ENCODE measurements at regions not wholly inside any gene's neighbourhood (a gene's known extent, or its start where the extent isn't known, plus 50 kb on each side); places are given as distances from the start of the nearest gene placed in this dataset.

DNA sequence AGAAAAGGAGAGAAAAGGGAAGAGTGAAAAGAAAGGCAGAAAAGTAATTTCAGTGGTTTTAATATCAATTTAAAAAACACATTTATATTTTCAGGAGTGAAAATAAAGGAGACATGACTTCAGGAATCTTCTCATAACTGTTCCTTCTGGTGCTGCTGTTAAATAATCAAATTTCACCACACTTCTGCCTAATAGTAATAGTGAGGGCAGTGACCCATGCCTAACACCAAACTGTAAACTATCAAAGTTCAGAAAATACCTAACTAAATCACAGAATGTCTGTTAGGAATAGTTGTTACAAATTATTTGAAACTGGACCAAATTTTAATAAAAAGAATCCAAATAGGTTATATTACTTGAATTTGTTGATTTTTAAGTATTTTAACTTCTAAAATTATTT lies 169.4 kb downstream of the RPL10L start:
- Histone ChIP-seq H3K27me3 (ENCODE audit: low read depth) (no peaks in the 10 kb centered on the region), H3K36me3 (no peaks in the 10 kb centered on the region), H3K4me1 (no peaks in the 10 kb centered on the region), H3K4me3 (no peak overlapping the region), H3K27ac (no peak overlapping the region), H3K9me3 (no peaks in the 10 kb centered on the region)
- DNase-seq, result no peak
- intact Hi-C loops (cut with DNase I), result no loop called here
- TF ChIP-seq, protein P1, sequence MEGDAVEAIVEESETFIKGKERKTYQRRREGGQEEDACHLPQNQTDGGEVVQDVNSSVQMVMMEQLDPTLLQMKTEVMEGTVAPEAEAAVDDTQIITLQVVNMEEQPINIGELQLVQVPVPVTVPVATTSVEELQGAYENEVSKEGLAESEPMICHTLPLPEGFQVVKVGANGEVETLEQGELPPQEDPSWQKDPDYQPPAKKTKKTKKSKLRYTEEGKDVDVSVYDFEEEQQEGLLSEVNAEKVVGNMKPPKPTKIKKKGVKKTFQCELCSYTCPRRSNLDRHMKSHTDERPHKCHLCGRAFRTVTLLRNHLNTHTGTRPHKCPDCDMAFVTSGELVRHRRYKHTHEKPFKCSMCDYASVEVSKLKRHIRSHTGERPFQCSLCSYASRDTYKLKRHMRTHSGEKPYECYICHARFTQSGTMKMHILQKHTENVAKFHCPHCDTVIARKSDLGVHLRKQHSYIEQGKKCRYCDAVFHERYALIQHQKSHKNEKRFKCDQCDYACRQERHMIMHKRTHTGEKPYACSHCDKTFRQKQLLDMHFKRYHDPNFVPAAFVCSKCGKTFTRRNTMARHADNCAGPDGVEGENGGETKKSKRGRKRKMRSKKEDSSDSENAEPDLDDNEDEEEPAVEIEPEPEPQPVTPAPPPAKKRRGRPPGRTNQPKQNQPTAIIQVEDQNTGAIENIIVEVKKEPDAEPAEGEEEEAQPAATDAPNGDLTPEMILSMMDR (IDR thresholded peaks at IDR 0.05), result no peak
- ATAC-seq, result no peak

DNA sequence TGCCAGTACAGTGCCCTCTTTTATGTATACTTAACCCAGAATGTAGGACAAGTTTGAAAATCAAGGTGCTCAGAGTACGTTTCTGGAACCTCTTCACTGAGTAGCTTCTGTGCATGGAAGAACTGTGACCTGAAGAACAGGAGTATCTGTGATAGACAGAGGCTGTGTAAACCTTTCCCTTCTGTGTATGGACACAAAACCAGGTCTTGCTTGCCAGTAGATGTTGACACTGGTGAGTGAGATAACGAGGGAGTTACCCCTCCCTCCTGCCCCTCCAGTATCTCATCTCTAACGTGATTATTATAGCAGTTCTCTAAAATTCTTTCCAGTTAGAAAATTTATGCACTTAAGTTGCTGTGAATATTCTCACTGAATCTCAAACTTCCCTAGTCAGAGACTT lies 170.8 kb downstream of the RPL10L start:
- Histone ChIP-seq H3K4me1 (no peaks in the 10 kb centered on the region), H3K9me3 (no peaks in the 10 kb centered on the region), H3K4me3 (no peak overlapping the region), H3K36me3 (no peaks in the 10 kb centered on the region), H3K27ac (no peak overlapping the region), H3K27me3 (ENCODE audit: low read depth) (no peaks in the 10 kb centered on the region)
- no peak for ATAC-seq
- TF ChIP-seq, protein P1 (IDR thresholded peaks at IDR 0.05), result no peak
- DNase-seq, result no peak
- intact Hi-C loops (cut with DNase I), result no loop called here

DNA sequence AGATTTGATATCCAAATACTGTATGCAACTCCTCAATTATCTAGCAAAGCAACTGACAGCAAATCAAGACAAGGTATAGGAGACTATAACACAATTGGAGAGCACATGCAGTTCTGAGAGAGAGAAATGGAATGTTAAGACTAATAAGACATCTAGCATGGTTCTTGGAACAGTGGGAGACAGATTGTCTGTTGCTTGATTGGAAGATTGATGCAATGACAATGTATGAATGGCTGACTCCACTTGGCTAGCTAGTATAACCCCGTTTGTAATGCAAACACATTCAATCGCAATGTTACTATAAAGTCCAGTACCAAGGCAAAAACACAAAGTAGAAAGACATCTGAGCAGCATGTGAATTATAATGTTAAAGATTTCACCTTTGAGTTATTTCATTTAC lies 179.3 kb downstream of the RPL10L start:
- ATAC-seq, result no peak
- DNase-seq, result no peak
- TF ChIP-seq, protein P1 (IDR thresholded peaks at IDR 0.05), result no peak
- Histone ChIP-seq H3K36me3 (no peaks in the 10 kb centered on the region), H3K27ac (no peak overlapping the region), H3K9me3 (no peaks in the 10 kb centered on the region), H3K27me3 (ENCODE audit: low read depth) (no peaks in the 10 kb centered on the region), H3K4me3 (no peak overlapping the region), H3K4me1 (no peaks in the 10 kb centered on the region)
- intact Hi-C loops (cut with DNase I), result no loop called here

DNA sequence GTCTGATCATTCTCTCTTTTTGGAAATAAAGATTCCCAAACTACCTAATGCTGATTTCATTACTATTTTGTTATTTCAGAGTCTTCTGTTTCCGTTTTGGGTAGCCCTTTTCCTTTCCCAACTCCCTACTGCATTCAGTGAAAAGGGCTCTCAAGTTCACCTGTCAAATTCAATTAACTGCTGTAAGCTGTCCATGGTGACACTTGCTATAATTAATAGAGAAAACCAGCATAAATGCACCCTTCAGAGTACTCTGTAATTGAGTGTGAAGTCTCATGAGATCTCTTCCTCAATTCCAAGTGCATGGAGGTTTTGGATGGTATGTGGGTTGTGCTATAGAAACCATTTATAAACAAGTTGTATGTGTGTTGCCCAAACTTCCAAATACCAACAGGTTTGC lies 187.2 kb downstream of the RPL10L start:
- H3K36me3 ChIP-seq, result no peaks in the 10 kb centered on the region
- no peak for ATAC-seq

DNA sequence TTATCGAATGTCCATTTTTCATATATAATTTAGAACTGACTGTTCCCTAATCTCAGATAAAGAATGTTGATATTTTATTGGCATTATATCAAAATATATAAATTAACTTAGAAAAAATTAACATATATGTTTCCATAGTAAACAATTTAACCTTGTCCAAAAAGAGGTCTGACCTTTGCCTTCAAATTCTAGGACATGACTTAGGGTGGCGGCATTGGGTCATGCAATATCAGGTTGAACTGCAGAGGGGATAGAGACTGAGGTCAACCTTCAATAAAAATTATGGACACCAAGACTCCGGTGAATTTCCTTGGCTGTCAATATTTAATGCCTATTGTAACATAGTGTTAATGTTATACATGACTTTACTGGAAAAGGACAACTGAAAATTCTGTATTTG lies 199.8 kb downstream of the RPL10L start:
- intact Hi-C loops (cut with DNase I), result no loop called here

More for the DNA sequence above, 187.2 kb downstream of the RPL10L start:
- Histone ChIP-seq H3K4me3 (no peak overlapping the region), H3K27ac (no peak overlapping the region), H3K27me3 (ENCODE audit: low read depth) (no peaks in the 10 kb centered on the region), H3K9me3 (no peaks in the 10 kb centered on the region), H3K4me1 (no peaks in the 10 kb centered on the region)
- no peak for DNase-seq
- TF ChIP-seq, protein P1 (IDR thresholded peaks at IDR 0.05), result no peak
- intact Hi-C loops (cut with DNase I), result no loop called here

More for the DNA sequence above, 199.8 kb downstream of the RPL10L start:
- Histone ChIP-seq H3K27ac (no peak overlapping the region), H3K4me1 (no peaks in the 10 kb centered on the region), H3K4me3 (no peak overlapping the region), H3K36me3 (no peaks in the 10 kb centered on the region), H3K9me3 (no peaks in the 10 kb centered on the region), H3K27me3 (ENCODE audit: low read depth) (no peaks in the 10 kb centered on the region)
- DNase-seq, result no peak
- TF ChIP-seq, protein P1 (IDR thresholded peaks at IDR 0.05), result no peak
- ATAC-seq, result no peak

Measured in lower lobe of right lung (tissue), 2 donors.